Activated naive CD8-positive, alpha-beta T cell treated with anti-CD3 and anti-CD28 coated beads, Interleukin-2, amount 50 U/mL, for 16 hours (primary cell): ENCODE measurements at regions not wholly inside any gene's neighbourhood (a gene's known extent, or its start where the extent isn't known, plus 50 kb on each side); places are given as distances from the start of the nearest gene placed in this dataset.
"Not testable (repeated sequence)": the region's sequence is repeated elsewhere in the genome, so short reads cannot be mapped to it uniquely, and the experiment has no call there.

ENCODE experiments used
- DNase-seq: peaks from one replicate; pipeline ENCODE4 v3.0.0-alpha.2; 2020; ENCODE audit warnings: low read depth, low spot score

- DNase-seq = no peak
Measured at GRCh38 chr6:144767051-144767450, 481.9 kb downstream of the UTRN start.

DNA sequence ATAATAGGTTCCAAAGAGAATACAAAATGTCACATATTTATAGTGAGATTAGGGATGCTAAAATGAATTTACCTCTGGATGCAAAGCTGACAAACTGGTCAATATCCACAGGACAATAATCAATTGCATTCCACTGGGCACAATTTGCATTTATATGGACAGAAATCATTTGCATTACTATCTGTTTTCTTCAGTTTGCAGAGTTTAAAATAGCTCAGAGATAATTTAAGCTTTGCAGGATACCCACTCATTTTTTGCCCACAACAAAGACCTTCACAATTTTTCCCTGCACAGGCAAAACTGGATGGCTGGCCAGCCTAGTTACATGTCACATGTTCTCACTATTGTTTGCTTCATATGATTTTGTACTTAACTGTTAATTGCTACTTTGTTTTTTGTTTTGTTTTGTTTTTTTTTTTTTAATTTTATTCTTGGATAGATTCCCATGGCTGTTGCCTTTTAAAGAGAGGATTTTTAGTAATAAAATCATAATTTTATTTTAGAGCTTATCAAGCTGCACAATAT is 483.5 kb downstream of the UTRN start:
- DNase-seq = no peak

- DNase-seq = no peak
Measured at GRCh38 chr6:144769142-144769541, 484.0 kb downstream of the UTRN start.

DNA sequence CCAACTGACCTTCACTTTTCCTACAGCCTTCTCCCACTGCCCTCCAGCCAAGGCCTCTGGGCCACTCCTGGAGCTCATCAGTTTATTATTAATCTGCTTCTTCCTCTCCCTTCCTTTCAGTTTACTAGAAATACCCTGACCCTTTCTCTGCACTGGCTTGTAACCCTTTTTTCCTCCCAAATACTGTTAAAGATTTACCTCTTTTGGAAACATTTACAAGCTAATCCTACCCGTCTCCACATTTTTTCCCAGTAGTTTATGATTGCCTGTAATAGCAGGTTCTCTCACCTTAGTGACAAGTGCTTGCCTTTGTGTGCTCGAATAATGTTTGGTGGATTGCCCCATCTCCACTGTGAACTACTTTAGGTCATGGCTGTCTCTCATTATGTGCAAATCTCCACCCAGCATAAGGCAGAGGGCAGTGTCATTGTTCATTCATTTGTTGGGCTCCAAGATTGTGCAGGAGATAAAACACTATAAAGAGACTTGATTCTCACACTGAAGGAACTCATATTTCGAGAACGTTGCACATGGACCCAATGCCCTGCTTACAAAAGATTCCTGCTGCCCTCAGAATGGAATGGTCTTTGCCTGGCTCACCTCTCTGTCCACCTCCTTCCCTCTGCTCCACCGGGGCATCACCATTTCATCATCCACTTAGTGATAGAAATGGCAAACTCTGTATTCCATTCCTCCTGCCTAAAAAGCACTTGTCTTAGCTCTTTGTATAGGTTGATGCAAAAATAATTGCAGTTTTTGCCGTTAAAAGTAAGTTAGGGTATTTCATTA is 491.1 kb downstream of the UTRN start:
- no peak for DNase-seq

- no peak for DNase-seq
Measured at GRCh38 chr6:144777249-144777648, 492.1 kb downstream of the UTRN start.

DNA sequence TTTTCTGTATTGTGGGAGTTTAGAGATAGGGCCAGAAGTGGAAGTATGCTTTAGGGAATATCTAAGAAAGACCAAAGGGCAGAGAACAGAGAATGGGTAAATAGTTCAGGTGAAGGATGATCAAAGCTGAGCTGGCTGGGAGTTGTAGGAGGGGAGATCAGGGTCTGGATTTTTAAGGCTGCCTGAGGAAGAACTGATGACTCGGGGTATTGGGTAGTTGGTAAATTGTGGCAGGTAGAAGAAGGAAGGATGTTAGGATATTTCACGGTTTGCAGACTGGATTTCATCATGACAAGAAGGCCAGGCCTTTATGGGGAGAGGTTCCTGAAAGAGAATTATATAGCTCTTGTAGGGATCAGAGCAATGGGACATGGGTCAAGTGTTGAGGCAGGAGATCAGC is 492.9 kb downstream of the UTRN start:
- no peak for DNase-seq

- no peak for DNase-seq
Measured at GRCh38 chr6:144778773-144779492, 493.8 kb downstream of the UTRN start.

DNA sequence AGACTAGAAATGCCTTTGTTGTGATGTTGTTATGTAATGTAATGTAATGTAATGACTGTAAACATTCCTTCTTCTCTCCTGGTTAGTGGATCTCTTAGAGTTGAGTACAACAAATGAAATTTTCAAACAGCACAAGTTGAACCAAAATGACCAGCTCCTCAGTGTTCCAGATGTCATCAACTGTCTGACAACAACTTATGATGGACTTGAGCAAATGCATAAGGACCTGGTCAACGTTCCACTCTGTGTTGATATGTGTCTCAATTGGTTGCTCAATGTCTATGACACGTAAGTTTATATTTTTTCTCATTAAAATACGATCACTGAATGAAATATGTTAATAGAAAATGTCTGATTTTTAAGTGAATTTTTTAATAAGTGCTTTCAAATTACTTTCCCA is 496.7 kb downstream of the UTRN start:
- no peak for DNase-seq

GRCh38 chr6:144782634-144783033 is 497.5 kb downstream of the UTRN start:
- DNase-seq = no peak

DNA sequence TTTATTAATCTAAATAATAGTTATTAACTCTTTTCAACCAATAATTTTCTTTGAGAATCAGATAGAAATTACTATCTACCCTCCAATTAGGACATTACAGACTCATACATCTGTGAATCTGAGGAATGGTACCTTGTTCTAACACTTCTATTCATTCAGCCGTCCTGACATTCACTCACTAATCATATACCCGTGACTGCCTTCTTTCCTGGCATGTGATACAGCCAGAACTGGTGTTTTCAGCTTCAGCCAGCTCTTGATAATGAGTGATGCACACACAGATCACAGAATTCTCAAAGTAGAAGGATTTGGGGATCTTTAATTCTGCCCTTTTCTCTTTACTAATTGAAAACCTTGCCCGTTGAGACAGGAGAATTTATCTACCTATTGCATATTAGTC is 499.9 kb downstream of the UTRN start:
- no peak for DNase-seq

DNA sequence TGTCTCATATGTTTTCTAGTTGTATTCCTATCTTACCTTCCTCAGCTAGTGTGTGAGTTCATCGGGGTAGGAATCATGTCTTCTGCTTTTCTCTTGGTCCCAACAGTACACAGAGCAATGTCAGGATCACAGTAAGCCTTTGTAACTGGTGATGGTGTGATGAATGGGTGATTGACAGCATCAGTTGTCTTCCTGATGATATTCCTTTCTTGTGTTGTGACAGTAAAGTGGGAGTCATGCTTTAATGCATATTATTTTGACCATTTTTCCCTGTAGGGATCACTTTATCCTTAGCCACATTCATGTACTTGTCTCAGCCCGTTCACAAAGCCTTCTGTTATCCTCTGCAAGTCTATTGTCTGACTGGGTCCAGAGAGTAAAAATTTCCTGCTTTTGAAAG is 501.7 kb downstream of the UTRN start:
- no peak for DNase-seq

DNA sequence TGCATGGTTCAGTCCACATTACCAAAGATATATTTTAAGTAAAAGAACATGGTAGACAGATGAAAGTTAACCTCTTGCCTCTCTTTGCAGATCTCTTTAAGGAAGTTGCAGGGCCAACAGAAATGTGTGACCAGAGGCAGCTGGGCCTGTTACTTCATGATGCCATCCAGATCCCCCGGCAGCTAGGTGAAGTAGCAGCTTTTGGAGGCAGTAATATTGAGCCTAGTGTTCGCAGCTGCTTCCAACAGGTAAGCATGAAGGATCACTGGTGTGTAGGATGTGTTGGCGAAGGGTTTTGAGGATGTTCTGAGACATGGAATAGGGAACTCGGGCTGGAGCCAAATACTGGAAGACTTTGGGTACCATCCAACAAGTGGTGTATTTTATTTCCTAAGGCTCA is 508.6 kb downstream of the UTRN start:
- no peak for DNase-seq

DNA sequence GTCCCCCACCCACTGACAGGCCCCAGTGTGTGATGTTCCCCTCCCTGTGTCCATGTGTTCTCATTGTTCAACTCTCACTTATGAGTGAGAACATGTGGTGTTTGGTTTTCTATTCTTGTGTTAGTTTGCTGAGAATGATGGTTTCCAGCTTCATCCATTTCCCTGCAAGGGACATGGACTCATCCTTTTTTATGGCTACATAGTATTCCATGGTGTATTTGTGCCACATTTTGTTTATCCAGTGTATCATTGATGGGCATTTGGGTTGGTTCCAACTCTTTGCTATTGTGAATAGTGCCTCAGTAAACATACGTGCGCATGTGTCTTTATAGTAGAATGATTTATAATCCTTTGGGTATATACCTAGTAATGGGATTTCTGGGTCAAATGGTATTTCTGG is 509.9 kb downstream of the UTRN start:
- DNase-seq = not testable (repeated sequence)

DNA sequence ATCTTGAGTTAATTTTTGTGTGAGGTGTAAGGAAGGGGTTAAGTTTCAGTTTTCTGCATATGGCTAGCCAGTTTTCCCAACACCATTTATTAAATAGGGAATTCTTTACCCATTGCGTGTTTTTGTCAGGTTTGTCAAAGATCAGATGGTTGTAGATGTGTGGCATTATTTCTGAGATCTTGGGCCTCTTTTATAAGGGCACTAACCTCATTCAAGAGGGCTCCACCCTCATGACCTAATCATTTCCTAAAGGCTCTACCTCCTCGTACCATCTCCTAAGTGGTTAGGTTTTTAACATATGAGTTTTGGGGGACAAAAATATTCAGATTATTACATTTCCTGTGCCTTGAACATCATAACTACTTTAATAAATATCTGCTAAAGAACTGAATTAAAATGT is 510.9 kb downstream of the UTRN start:
- DNase-seq = no peak

GRCh38 chr6:144797881-144798589 is 512.9 kb downstream of the UTRN start:
- no peak for DNase-seq

DNA sequence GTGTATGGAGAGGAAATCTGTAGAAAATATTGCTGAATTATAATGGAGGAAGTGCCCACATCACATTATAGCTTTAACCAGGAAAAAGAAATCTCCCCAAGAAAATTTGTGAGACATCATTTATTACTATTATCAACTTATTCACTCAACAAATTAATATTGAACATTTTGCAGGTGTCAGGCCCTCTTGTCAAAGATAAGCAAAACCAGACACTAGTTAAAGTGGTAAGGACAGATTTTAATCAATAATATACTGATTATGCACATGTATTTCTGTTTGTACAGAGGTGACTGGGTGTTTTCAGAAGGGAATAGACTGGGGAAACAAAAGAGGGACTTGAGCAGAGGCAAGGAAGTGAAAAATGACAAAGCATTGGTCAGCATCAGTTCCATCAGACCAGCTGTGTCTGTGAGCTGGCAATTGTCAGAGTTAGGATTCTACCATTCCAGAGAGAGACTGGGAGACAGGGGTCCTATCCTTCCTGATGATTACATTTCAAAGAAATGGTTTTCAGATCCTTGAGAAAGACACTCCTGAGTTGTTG is 519.2 kb downstream of the UTRN start:
- no peak for DNase-seq

GRCh38 chr6:144805049-144805448 is 519.9 kb downstream of the UTRN start:
- DNase-seq = no peak

GRCh38 chr6:144806222-144806621 is 521.1 kb downstream of the UTRN start:
- DNase-seq = no peak

GRCh38 chr6:144809120-144809519 is 524.0 kb downstream of the UTRN start:
- no peak for DNase-seq

GRCh38 chr6:144809969-144810368 is 524.8 kb downstream of the UTRN start:
- DNase-seq = no peak

DNA sequence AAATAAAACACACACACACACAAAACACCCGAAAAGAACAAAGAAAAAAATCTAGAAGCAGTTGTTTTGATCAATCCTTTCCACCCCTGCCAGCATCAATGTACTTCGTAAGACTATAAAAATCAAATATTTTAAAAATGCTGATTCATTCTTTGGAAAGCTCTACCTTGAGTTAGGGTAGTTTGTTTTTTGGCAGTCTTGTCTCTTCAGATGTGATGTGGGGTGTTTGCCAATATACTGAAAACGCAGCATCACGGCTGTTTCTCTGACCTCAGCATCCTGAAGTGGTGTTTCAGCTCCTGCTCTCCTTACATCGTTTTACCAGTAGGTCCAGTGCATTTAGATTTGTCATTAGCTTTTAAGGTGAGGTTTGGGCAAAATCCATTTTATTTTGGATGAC is 526.0 kb downstream of the UTRN start:
- no peak for DNase-seq

GRCh38 chr6:144816936-144817335 is 531.8 kb downstream of the UTRN start:
- DNase-seq = no peak
